GM06990 (cell line): ENCODE measurements at regions not wholly inside any gene's neighbourhood (a gene's known extent, or its start where the extent isn't known, plus 50 kb on each side); places are given as distances from the start of the nearest gene placed in this dataset.
A peak's percentile ranks its signal among the peaks of the same experiment; 100 is the strongest.

ENCODE experiments used
- DNase-seq: peaks from one replicate; pipeline ENCODE4 v3.0.0-alpha.2; 2011; ENCODE audit not compliant: insufficient read length; ENCODE audit errors: extremely low read depth
- H3K27me3 ChIP-seq: replicated peaks from 2 replicates; pipeline ENCODE4 v1.6.0; 2011; ENCODE audit warnings: low read length; ENCODE audit not compliant: control insufficient read depth, insufficient read depth
- H3K36me3 ChIP-seq: 2 replicates; pipeline ENCODE4 v1.5.1; 2011; ENCODE audit warnings: low read length; ENCODE audit not compliant: control insufficient read depth, insufficient read depth
- H3K4me3 ChIP-seq: replicated peaks from 2 replicates; pipeline ENCODE4 v1.5.1; 2011; ENCODE audit warnings: low read depth, mild to moderate bottlenecking, control low read depth, low read length
- CTCF ChIP-seq: IDR thresholded peaks from 2 replicates; pipeline ENCODE4 v1.5.1; 2011; ENCODE audit warnings: low read length, control low read depth, mild to moderate bottlenecking, inconsistent platforms; ENCODE audit not compliant: insufficient read depth, poor library complexity, severe bottlenecking

- DNase-seq: no peak
- TF ChIP-seq CTCF: no peak
- no peak overlapping the region for H3K4me3 ChIP-seq
- no peaks in the 10 kb centered on the region for H3K36me3 ChIP-seq
- H3K27me3 ChIP-seq: no peaks in the 10 kb centered on the region
These were observed 810.2 kb upstream of the ALCAM start for GRCh38 chr3:104556372-104557078.

GRCh38 chr3:104561324-104561723 lies 805.4 kb upstream of the ALCAM start:
- Histone ChIP-seq H3K4me3 (no peak overlapping the region), H3K27me3 (no peaks in the 10 kb centered on the region), H3K36me3 (no peaks in the 10 kb centered on the region)
- DNase-seq: no peak
- no peak for TF ChIP-seq CTCF

GRCh38 chr3:104564045-104564643 lies 802.6 kb upstream of the ALCAM start:
- no peaks in the 10 kb centered on the region for H3K27me3 ChIP-seq
- TF ChIP-seq CTCF: peak; percentile 43
- DNase-seq: no peak
- H3K4me3 ChIP-seq: no peak overlapping the region
- no peaks in the 10 kb centered on the region for H3K36me3 ChIP-seq

- TF ChIP-seq CTCF: no peak
- no peaks in the 10 kb centered on the region for H3K27me3 ChIP-seq
- DNase-seq: no peak
- no peak overlapping the region for H3K4me3 ChIP-seq
- H3K36me3 ChIP-seq: no peaks in the 10 kb centered on the region
These were observed 800.7 kb upstream of the ALCAM start for GRCh38 chr3:104566054-104566453.

- Histone ChIP-seq H3K4me3 (no peak overlapping the region), H3K27me3 (no peaks in the 10 kb centered on the region), H3K36me3 (no peaks in the 10 kb centered on the region)
- TF ChIP-seq CTCF: no peak
- DNase-seq: no peak
These were observed 791.1 kb upstream of the ALCAM start for GRCh38 chr3:104575634-104576033.

GRCh38 chr3:104578558-104578957 lies 788.2 kb upstream of the ALCAM start:
- TF ChIP-seq CTCF: no peak
- Histone ChIP-seq H3K4me3 (no peak overlapping the region), H3K36me3 (no peaks in the 10 kb centered on the region), H3K27me3 (no peaks in the 10 kb centered on the region)
- DNase-seq: no peak
